NB4 (cell line): ENCODE measurements at regions not wholly inside any gene's neighbourhood (a gene's known extent, or its start where the extent isn't known, plus 50 kb on each side); places are given as distances from the start of the nearest gene placed in this dataset.

Experiments
- DNase-seq: peaks from one replicate; pipeline ENCODE4 v3.0.0; 2010; ENCODE audit warnings: low read depth
- H3K4me3 ChIP-seq: one replicate; pipeline ENCODE4 v1.5.1; 2011; ENCODE audit warnings: mild to moderate bottlenecking, low read depth, low read length, moderate library complexity
- MYC ChIP-seq: IDR thresholded peaks from 2 replicates; pipeline ENCODE4 v1.6.1; 2011; ENCODE audit warnings: low read depth, low read length
- POLR2A ChIP-seq: IDR thresholded peaks from 2 replicates; pipeline ENCODE4 v1.6.1; 2011; ENCODE audit warnings: mild to moderate bottlenecking; ENCODE audit not compliant: insufficient read length; ENCODE audit errors: extremely low read depth
- TF ChIP-seq, protein P1 (sequence below): IDR thresholded peaks from one replicate; pipeline ENCODE4 v1.5.1; 2012; ENCODE audit warnings: low read depth, low read length
- TF ChIP-seq, protein P2 (sequence below): IDR thresholded peaks from 2 replicates; pipeline ENCODE4 v1.6.1; 2011; ENCODE audit warnings: low read depth, low read length

DNA sequence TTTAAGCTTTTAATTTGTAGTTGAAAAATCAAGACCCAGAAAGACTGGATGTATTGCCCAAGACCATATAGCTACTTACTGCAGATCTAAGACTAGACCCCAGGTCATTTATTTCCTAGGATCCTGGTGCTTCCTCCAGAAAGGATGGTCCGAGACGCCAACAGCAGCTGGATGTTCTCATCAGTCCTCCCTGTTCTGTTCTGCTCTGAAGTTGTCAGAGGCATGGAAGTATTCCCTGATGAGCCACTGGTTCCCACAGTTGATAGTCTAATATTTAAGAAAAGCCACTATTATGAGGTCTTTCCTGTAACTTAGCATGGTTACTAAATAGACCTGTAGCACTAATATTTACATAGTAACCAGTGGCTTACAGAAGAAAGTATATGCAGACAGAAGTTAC, 393.5 kb downstream of the MTX2 start:
- TF ChIP-seq POLR2A (no peak), MYC (no peak)
- TF ChIP-seq, protein P1, sequence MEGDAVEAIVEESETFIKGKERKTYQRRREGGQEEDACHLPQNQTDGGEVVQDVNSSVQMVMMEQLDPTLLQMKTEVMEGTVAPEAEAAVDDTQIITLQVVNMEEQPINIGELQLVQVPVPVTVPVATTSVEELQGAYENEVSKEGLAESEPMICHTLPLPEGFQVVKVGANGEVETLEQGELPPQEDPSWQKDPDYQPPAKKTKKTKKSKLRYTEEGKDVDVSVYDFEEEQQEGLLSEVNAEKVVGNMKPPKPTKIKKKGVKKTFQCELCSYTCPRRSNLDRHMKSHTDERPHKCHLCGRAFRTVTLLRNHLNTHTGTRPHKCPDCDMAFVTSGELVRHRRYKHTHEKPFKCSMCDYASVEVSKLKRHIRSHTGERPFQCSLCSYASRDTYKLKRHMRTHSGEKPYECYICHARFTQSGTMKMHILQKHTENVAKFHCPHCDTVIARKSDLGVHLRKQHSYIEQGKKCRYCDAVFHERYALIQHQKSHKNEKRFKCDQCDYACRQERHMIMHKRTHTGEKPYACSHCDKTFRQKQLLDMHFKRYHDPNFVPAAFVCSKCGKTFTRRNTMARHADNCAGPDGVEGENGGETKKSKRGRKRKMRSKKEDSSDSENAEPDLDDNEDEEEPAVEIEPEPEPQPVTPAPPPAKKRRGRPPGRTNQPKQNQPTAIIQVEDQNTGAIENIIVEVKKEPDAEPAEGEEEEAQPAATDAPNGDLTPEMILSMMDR: no peak
- TF ChIP-seq, protein P2, sequence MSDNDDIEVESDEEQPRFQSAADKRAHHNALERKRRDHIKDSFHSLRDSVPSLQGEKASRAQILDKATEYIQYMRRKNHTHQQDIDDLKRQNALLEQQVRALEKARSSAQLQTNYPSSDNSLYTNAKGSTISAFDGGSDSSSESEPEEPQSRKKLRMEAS: no peak
- DNase-seq: no peak
- H3K4me3 ChIP-seq: no peak overlapping the region

DNA sequence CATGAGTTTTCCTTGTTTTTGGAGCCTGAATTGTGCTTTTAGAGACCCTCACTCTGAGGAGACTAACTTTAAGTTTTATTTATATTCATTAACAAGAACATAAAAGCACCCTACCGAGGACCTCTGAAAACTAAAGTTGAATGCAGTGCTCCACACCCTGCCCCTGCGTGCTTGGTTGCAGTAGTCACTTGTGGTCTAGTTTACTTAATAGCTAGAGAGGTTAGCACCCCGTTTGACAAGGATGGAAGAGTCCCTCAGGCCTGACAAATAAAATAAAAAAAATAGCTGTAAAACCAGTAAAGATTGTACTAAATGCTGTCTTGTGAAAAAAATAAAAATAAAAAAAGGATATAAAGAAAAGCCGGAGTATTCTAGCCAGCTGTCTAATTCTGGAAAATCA, 395.2 kb downstream of the MTX2 start:
- TF ChIP-seq POLR2A (no peak), MYC (no peak)
- TF ChIP-seq, protein P2: no peak
- TF ChIP-seq, protein P1: no peak
- DNase-seq: no peak
- no peak overlapping the region for H3K4me3 ChIP-seq

DNA sequence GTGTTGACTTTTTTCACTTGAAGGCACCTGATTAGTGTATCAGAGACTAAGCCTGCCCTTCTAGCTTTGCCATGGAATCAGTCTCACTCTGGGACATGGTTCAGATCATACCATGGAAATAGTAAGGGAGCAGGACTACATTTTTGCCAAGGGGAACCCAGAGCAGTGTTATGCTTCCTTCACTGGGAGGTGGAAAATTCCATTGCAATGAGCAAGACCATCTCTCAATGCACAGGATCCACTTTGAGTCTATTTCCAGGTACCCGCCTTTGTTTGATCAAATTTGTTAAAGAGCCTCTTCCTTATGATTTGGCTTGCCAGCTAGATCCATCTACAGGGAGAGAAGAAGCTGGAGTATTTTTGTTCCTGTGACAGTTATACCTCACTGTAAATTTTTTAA, 395.8 kb downstream of the MTX2 start:
- no peak overlapping the region for H3K4me3 ChIP-seq
- DNase-seq: no peak
- TF ChIP-seq, protein P1: no peak
- TF ChIP-seq, protein P2: no peak
- TF ChIP-seq MYC (no peak), POLR2A (no peak)

DNA sequence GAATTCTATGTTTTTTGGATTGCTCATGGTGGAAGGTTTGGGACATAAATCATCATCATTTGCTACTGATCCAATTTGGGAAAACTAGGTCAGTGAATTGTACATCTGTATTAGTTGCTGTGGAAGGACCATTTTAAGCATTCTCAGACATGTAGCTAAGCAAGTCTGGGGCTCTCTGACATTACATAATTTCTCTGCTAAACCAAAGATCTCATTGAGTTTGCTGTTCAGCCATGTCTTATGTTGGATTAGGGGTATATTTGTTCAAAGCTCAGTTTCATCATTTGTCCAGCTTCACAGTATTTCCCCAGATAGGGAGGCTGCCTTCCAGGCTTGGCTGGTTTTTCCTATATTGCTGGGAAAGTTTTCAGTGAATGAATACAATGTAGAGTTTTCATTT, 399.7 kb downstream of the MTX2 start:
- no peak overlapping the region for H3K4me3 ChIP-seq
- TF ChIP-seq, protein P1: no peak
- TF ChIP-seq, protein P2: no peak
- TF ChIP-seq MYC (no peak), POLR2A (no peak)
- no peak for DNase-seq

DNA sequence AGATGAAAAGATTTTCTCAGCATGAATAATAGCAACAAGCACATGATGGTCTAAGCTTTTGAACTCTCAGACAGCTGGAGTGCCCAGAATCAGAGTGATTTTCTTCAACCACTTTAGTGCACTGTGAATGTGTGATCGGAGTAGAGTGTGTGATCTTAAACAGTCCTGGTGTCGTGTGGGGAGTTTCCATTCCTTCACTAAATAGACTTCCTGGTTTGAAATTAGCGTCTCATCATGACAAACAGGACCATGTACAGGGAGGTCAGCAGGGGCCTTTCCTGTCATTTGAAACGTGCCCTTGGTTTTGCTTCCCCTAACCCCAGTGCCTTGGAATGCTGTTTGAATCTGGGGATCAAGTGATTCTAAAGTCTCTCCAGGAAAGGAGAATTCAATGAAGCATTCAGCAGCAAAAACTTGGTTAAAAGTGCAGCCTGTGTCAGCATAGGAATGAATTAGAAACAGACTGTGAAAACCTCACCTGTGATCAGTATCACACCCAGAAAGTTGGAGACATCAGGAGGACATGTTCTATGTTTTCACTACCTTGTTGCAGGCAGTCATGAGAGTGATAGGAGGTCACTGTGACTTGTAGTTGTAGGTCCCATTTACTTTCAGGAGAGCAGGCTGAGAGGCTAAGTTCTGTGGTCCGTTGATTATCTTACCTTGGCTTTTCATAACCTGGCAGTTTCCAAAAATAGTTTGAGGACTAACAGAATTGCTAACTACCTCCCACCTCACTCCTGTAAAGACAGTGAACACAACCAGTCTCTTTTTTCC, 400.3 kb downstream of the MTX2 start:
- DNase-seq: no peak
- TF ChIP-seq, protein P1: no peak
- TF ChIP-seq POLR2A (no peak), MYC (no peak)
- TF ChIP-seq, protein P2: no peak
- H3K4me3 ChIP-seq: no peak overlapping the region
